Fibroblast of lung (primary cell): ENCODE measurements at regions not wholly inside any gene's neighbourhood (a gene's known extent, or its start where the extent isn't known, plus 50 kb on each side); places are given as distances from the start of the nearest gene placed in this dataset.

ENCODE experiments used
- DNase-seq, 2 donors: peaks; one replicate each; pipeline versions ENCODE4 v3.0.0 to v3.0.0-alpha.2; 2010; ENCODE audit warnings: low read depth in 2 of 2
- H2AFZ ChIP-seq: 2 replicates; pipeline ENCODE4 v1.5.1; 2012; ENCODE audit warnings: low read length, control low read depth, inconsistent platforms
- H3K27ac ChIP-seq: 2 replicates; pipeline ENCODE4 v1.5.1; 2011; ENCODE audit warnings: low read length, control low read depth; ENCODE audit not compliant: insufficient read depth
- H3K27me3 ChIP-seq: 2 replicates; pipeline ENCODE4 v1.5.1; 2011; ENCODE audit warnings: mild to moderate bottlenecking, low read length; ENCODE audit not compliant: control insufficient read depth, insufficient read depth
- H3K36me3 ChIP-seq: 2 replicates; pipeline ENCODE4 v1.5.1; 2011; ENCODE audit warnings: low read length; ENCODE audit not compliant: control insufficient read depth, insufficient read depth
- H3K4me1 ChIP-seq: 2 replicates; pipeline ENCODE4 v1.5.1; 2011; ENCODE audit warnings: low read length; ENCODE audit not compliant: control insufficient read depth, insufficient read depth; ENCODE audit errors: extremely low read depth
- H3K4me2 ChIP-seq: 2 replicates; pipeline ENCODE4 v1.5.1; 2011; ENCODE audit warnings: low read length, control low read depth; ENCODE audit not compliant: insufficient read depth; ENCODE audit errors: extremely low read depth
- H3K4me3 ChIP-seq, 4 experiments: fragments of 200-600 bp in 1 of 4; sonication (generic) in 1 of 4; replicated peaks in 1 of 4; 2 replicates each; pipeline ENCODE4 v1.5.1; 2011 to 2016; ENCODE audit warnings: low read length in 4 of 4, low read depth in 3 of 4, mild to moderate bottlenecking in 3 of 4, control low read depth in 2 of 4, inconsistent platforms in 1 of 4, mixed read lengths in 1 of 4; ENCODE audit not compliant: insufficient read depth in 1 of 4; ENCODE audit errors: control extremely low read depth in 1 of 4
- H3K79me2 ChIP-seq: 2 replicates; pipeline ENCODE4 v1.5.1; 2012; ENCODE audit warnings: mild to moderate bottlenecking, low read length, inconsistent platforms; ENCODE audit not compliant: control insufficient read depth, insufficient read depth
- H3K9ac ChIP-seq: 2 replicates; pipeline ENCODE4 v1.5.1; 2011; ENCODE audit warnings: mild to moderate bottlenecking, low read length, control low read depth; ENCODE audit not compliant: insufficient read depth
- H3K9me3 ChIP-seq: 2 replicates; pipeline ENCODE4 v1.5.1; 2012; ENCODE audit warnings: low read depth, low read length; ENCODE audit not compliant: control insufficient read depth, insufficient read depth
- H4K20me1 ChIP-seq: 2 replicates; pipeline ENCODE4 v1.5.1; 2011; ENCODE audit warnings: low read length; ENCODE audit not compliant: control insufficient read depth, insufficient read depth; ENCODE audit errors: extremely low read depth
- CTCF ChIP-seq, 2 donors: IDR thresholded peaks in 1 of 2; conservative IDR thresholded peaks in 1 of 2; 1 replicate in 1 of 2; 2 replicates in 1 of 2; pipeline ENCODE4 v1.5.1; 2011 to 2012; ENCODE audit warnings: low read length in 2 of 2, control low read depth in 1 of 2, inconsistent platforms in 1 of 2, low read depth in 1 of 2, mild to moderate bottlenecking in 1 of 2
- EZH2 ChIP-seq: IDR thresholded peaks from 2 replicates; pipeline ENCODE4 v1.5.1; 2012; ENCODE audit warnings: low read length, control low read depth, mild to moderate bottlenecking; ENCODE audit errors: missing control alignments

GRCh38 chr3:22795917-22796316, 407.2 kb upstream of the UBE2E2 start:
- Histone ChIP-seq H3K79me2 (no peaks in the 10 kb centered on the region), H2AFZ (no peak overlapping the region), H3K9ac (no peak overlapping the region), H3K4me1 (no peaks in the 10 kb centered on the region), H3K27me3 (no peaks in the 10 kb centered on the region), H4K20me1 (no peaks in the 10 kb centered on the region), H3K9me3 (no peaks in the 10 kb centered on the region), H3K4me2 (no peak overlapping the region), H3K4me3 (no peak overlapping the region), H3K27ac (no peak overlapping the region), H3K36me3 (no peaks in the 10 kb centered on the region)
- no peak for DNase-seq
- TF ChIP-seq CTCF (conservative IDR thresholded peaks at IDR 0.05 in 1 of 2, IDR thresholded peaks at IDR 0.05 in 1 of 2; ENCODE audit: low read depth in 1 of 2, low read length in 2 of 2) (no peak), EZH2 (no peak)

- H3K9ac ChIP-seq, result no peak overlapping the region
- no peak overlapping the region for H3K27ac ChIP-seq
- H2AFZ ChIP-seq, result no peak overlapping the region
- no peaks in the 10 kb centered on the region for H3K4me1 ChIP-seq
- H4K20me1 ChIP-seq, result no peaks in the 10 kb centered on the region
- no peak overlapping the region for H3K4me2 ChIP-seq
- no peak for TF ChIP-seq EZH2
- no peak for TF ChIP-seq CTCF (conservative IDR thresholded peaks at IDR 0.05 in 1 of 2, IDR thresholded peaks at IDR 0.05 in 1 of 2; ENCODE audit: low read depth in 1 of 2, low read length in 2 of 2)
- H3K4me3 ChIP-seq, result no peak overlapping the region
- no peaks in the 10 kb centered on the region for H3K27me3 ChIP-seq
- H3K36me3 ChIP-seq, result no peaks in the 10 kb centered on the region
- no peaks in the 10 kb centered on the region for H3K79me2 ChIP-seq
- no peak for DNase-seq
- no peaks in the 10 kb centered on the region for H3K9me3 ChIP-seq
Observed at GRCh38 chr3:22798461-22798860, 404.7 kb upstream of the UBE2E2 start.

- H3K9me3 ChIP-seq, result no peaks in the 10 kb centered on the region
- no peaks in the 10 kb centered on the region for H3K36me3 ChIP-seq
- H3K27ac ChIP-seq, result no peak overlapping the region
- H3K4me2 ChIP-seq, result no peak overlapping the region
- H3K79me2 ChIP-seq, result no peaks in the 10 kb centered on the region
- H3K9ac ChIP-seq, result no peak overlapping the region
- no peaks in the 10 kb centered on the region for H3K4me1 ChIP-seq
- TF ChIP-seq EZH2, result no peak
- H3K4me3 ChIP-seq, result no peak overlapping the region
- no peak overlapping the region for H2AFZ ChIP-seq
- no peaks in the 10 kb centered on the region for H3K27me3 ChIP-seq
- DNase-seq, result no peak
- H4K20me1 ChIP-seq, result no peaks in the 10 kb centered on the region
Observed at GRCh38 chr3:22819209-22819608, 383.9 kb upstream of the UBE2E2 start.

GRCh38 chr3:22835041-22835440, 368.1 kb upstream of the UBE2E2 start:
- H4K20me1 ChIP-seq, result no peaks in the 10 kb centered on the region
- peak in 1 of 2 donors; percentile 2 for DNase-seq
- H3K4me3 ChIP-seq, result no peak overlapping the region
- no peaks in the 10 kb centered on the region for H3K36me3 ChIP-seq
- no peak overlapping the region for H3K9ac ChIP-seq
- no peaks in the 10 kb centered on the region for H3K79me2 ChIP-seq
- no peaks in the 10 kb centered on the region for H3K27me3 ChIP-seq
- H3K4me1 ChIP-seq, result no peaks in the 10 kb centered on the region
- H3K9me3 ChIP-seq, result no peaks in the 10 kb centered on the region
- H2AFZ ChIP-seq, result no peak overlapping the region
- no peak overlapping the region for H3K27ac ChIP-seq
- no peak for TF ChIP-seq CTCF (conservative IDR thresholded peaks at IDR 0.05 in 1 of 2, IDR thresholded peaks at IDR 0.05 in 1 of 2; ENCODE audit: low read depth in 1 of 2, low read length in 2 of 2)
- no peak for TF ChIP-seq EZH2
- no peak overlapping the region for H3K4me2 ChIP-seq
